Epithelial cell of prostate (primary cell): ENCODE measurements at regions not wholly inside any gene's neighbourhood (a gene's known extent, or its start where the extent isn't known, plus 50 kb on each side); places are given as distances from the start of the nearest gene placed in this dataset.

Source experiments
- DNase-seq: peaks from one replicate; pipeline ENCODE4 v3.0.0-alpha.2; 2011; ENCODE audit warnings: low read depth, low spot score
- H3K27ac ChIP-seq: fragments of 450-650 bp; 2 replicates; pipeline ENCODE4 v1.5.1; 2017; ENCODE audit warnings: mild to moderate bottlenecking

DNA sequence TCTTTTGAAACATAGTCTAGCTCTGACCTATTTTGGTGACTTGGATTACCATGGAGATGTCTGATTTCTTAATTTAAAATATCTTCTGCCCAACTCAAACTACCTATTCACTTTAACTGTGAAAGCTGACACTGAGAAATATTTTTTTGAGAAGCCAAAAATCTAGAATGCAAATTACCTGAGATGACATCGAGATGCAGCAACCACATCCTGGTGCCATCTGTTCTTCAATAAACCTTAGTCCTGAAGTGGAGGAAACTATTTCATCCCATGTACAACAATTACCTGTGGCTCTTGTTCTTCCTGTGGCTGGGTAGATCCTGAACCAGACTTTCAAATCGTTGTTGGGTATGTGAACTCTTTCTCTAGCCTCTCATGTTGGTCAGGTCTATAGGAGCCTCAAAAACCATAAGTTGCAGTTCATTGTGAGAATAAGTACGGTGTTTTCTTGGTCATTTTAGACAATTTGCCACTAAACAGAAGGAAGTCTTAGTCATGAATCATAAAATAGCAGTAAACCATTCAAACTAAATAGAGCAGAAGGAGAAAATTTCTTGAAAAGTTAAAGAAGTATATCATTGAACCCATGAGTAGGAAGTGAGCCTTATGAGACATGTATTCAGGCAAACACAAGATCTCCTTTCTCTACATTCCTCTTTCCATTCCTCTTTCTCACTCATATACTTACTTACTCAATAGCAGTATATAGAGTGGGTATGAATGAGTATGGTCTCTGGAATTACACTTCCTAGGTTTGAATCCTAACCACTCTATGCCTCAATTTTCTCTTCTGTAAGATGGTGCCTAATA, 176.0 kb downstream of the HMHB1 start:
- DNase-seq, result no peak
- H3K27ac ChIP-seq, result no peak overlapping the region

DNA sequence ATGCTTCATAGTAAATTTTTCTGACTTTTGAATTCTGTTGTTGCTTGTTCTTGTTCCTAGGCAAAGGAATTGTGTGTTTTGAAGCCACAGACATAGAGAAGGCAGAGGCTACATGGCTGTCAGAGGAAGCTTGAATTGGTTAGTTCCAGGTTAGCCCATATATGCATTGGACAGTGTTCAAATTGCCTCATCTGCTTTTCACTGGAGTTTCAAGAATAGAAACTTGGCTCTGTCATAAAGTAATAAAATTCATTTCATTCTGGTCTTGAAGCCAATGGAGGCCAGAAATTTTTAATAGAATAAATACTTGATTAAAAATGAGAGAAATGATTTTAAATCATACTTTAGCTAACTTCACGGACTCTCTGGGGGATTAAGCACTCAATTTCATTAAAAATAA, 178.0 kb downstream of the YIPF5 start:
- DNase-seq, result no peak
- H3K27ac ChIP-seq, result no peak overlapping the region

DNA sequence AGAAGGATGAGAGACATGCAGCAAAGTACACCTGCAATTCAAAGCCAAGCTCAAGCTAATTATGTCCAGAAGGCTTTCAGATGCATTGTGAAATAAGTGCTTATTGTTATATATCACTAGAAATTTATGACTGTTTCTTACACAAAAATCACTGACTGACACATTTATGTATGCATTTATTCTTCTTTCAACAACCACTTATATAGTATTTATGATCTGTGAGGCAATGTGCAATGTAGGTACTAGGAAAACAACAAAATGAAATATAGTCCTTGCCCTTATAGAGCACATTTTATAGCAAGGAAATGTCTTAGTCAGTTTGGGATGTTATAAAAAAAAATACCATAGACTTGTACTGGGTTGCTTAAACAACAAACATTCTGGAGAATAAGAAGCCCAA, 167.6 kb downstream of the YIPF5 start:
- no peak overlapping the region for H3K27ac ChIP-seq
- DNase-seq, result no peak

DNA sequence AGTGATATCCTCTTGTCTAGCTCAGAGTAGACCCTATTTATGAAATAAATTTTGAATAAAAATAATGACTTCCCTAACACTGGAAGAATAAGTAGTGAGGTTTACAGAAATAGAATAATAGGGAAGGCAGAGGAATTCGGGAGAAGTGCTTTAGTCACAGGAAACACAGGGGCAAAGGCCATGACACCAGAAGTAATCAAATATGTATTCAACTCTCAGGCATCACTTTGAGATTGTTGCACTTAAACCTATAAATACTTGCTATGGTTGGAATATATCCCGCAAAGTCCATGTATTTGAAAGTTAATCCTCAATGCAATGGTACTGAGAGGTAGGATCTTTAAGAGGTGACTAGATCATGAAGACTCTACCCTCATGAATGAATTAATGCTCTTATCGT, 166.8 kb downstream of the YIPF5 start:
- no peak for DNase-seq
- no peak overlapping the region for H3K27ac ChIP-seq

DNA sequence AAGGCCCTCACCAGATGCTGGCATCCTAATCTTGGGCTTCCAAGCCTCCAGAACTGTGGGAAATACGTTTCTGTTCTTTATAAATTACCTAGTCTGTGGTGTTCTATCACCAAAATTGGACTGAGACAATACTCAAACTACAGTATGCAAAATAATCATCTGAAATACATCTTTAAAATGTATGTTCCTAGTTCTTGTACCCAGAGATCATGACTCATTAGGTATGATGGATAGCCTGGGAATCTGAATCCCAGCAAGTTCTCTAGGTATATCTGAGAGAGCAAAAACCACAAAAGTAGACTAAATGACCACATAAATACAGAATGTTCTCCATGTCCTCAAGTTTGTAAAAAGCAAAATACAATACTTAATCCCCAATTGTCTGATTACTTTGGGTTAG, 166.3 kb downstream of the YIPF5 start:
- no peak for DNase-seq
- no peak overlapping the region for H3K27ac ChIP-seq

DNA sequence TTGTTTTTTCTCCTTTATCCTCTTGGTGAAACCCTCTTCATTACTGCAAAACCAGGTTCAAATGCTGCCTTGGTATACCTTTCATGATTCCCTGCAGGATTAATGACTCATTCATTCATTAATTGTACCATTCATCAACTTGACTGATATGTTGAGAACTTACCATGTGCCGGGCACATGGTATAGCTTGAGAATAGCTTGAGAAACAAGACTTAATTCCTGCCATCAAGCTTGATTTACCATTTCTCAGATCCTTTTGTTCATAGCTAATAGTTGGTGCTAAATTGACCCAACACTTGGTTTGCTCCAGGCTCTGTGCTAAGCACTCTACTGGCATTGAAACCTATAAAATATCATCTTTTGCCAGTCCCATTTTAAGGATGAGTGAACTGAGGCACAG, 165.7 kb downstream of the YIPF5 start:
- DNase-seq, result no peak
- no peak overlapping the region for H3K27ac ChIP-seq

DNA sequence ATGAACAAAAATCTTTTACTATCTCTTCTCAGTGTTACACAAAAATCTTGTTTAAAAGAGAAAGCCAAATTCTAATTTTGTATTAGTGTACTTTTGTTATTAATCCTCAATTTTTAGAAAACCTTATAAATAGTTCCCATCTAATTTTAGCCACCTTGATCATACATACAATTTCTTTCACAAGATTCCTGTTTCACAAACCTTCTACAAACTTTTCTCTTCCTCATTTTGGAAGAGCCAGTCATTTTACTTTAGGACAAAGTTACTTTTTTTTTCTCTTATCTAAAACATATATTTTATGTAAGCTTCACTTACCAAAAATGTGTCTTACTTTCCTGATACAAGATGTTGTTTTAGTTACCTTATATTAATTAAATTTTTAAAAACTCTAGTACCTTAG, 161.3 kb downstream of the YIPF5 start:
- H3K27ac ChIP-seq, result no peak overlapping the region
- no peak for DNase-seq

DNA sequence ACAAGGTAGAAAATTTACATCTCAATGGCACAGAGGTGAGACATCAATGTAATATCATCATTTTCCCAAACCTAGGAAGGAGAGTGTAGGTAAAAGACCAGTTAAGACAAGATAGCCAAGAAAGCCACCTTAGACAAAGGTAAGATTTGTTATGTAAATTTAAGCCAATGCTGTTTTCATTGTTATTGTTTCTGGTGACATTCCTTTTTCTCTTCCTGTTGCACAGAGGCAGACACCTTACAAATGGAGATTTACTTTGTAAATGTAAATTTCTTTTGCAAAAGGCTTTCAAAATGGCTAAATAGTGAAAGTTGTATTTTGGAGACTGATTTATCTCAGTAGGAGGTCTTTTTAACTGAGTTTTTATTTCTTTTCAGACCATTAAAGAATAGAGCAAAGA, 159.1 kb downstream of the YIPF5 start:
- no peak overlapping the region for H3K27ac ChIP-seq
- DNase-seq, result no peak

DNA sequence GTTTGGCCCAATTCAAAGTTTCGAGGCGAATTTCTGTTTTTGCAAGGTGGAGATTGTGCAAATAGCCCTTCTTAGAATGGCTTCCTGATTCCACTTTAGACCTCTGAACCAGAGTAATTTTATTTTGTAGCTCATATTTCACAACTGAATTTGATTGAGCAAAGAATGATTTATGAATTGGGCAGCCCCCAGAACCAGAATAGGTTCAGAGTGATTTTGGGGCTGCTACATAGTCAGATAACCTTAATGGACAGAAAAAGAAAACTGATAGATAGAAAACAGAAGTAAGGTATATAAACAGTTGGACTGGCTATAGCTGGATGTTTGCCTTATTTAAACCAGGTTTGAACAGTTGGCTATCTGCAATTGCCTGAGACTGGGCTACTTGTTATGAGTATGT, 156.6 kb downstream of the YIPF5 start:
- no peak overlapping the region for H3K27ac ChIP-seq
- DNase-seq, result no peak

DNA sequence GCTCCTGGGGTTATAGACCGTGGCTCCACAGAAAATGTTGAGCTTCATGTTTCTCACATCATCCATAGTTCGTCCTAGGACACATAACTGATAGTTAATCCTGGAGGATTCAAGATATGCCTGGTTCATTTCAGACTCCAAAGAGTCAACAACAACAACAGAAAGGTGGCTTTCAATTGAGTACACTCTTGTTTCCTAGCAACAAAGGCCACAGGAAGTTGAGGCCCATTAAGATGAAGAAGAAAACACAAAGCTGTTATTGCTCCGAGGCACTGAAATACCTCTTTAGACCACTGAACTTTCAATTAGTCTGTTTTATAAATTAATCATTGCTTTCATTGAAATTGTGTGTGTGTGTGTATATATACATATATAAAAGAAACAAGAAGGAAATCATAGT, 154.5 kb downstream of the YIPF5 start:
- H3K27ac ChIP-seq, result no peak overlapping the region
- no peak for DNase-seq

DNA sequence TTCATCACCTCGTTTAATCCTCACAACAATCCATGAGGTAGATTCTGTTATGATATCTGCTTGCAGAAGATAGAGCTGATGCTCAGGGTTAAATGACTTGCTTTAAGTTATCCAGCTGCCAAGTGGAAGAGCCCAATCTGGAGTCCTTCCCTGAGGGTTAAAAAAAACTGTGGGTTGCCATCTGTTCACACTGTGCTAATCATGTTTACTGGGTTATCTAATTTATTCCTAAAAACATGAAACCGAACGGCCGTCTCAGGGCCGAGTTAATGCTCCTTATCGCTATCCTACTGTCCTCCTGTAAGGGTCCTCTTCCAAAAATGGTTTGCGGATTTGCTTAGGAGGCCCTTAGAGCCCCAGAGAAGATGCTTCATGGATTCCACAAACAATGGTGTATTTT, 153.3 kb downstream of the YIPF5 start:
- H3K27ac ChIP-seq, result no peak overlapping the region
- no peak for DNase-seq

DNA sequence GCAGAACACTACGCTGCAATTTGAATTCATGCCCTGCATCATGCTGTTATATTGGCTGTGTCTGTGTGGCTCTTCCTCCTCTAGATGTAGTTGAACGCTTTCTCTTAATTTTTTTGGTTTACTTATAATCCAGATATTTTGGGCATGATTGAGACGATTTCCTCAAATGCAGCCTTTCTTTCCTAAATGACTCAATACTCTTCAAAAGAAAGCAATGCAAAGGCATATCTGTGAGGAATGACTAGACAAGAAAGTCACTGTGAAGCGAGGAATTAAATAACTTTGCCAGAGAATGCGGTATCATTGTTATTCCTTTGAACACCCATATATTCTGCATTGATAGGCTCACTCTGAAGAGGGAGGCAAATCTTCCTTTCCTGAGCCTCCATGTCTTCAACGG, 152.8 kb downstream of the YIPF5 start:
- H3K27ac ChIP-seq, result no peak overlapping the region

DNA sequence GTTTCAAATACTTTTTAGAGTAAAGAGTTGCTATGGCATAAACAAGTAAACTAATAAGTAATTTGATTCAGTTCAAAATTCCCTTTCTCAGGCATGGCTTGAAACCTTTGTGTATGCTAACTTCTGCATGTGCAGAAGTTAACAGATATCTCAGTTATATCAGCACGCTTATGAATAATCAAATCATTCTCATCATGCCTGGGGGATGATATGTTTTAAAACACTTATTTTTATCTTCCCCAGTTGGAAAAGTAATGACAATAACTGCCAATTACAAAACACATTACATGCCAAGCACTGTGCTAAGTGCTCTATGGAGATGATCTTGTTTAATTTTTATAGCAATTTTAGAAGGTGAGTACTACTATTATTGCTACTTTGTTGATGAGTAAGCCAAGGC, 146.4 kb downstream of the YIPF5 start:
- no peak overlapping the region for H3K27ac ChIP-seq
- no peak for DNase-seq

More for the DNA sequence above, 152.8 kb downstream of the YIPF5 start:
- DNase-seq, result no peak

DNA sequence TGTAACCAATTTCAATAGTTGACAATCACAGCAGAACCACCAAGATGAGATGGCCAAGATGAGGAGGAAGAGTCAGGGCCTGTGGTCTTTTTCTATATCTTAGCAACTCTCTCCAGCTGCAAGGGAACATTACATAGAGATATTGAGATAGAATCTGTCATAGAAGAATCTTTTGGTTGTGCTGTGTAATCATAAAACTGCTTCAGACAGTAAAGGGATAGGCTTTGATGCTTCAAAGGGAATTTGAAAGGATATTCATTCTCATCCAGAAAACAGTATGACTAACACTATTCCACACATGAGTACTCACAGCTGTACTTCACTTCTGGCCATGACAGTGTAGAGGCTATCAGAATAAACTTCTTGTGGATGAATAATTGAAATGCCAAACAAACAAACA, 145.9 kb downstream of the YIPF5 start:
- no peak for DNase-seq
- no peak overlapping the region for H3K27ac ChIP-seq

DNA sequence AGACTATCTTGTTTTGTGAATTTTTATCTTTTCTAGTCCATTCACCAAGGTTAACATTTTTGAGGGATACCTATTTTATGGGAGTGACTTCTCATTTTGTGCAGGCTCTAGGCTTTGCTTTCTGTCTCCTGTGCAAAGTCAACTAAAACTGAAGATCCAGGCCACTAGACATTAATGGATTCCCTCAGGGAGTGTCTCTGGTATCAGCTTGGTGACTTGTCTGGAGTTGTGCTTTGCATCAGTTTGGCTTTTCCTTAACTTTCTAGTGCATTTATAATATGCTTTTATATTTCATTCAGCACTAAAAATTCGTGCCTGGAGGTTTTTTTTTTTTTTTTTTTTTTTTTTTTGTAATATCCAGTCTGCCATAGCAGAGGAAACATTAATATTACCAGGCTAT, 144.2 kb downstream of the YIPF5 start:
- DNase-seq, result no peak
- no peak overlapping the region for H3K27ac ChIP-seq

DNA sequence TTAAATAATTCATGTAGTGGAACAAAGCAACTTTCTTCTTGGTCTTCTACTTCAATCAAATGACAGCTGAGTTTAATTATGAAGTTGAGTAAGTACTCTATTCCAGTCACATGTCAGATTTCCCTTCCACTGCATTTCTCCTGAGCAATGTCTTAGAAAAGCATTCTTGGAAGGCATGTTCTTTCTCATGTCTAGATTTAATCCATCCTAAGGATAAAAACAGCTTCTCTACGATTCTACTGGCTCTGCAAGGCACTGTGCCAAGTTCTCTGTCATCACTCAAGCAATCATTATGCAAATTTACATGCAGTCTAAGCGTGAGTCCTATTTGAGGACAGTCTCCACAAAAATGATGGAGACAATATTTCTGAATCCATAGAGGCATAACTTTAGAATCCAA, 142.4 kb downstream of the YIPF5 start:
- DNase-seq, result no peak
- no peak overlapping the region for H3K27ac ChIP-seq

DNA sequence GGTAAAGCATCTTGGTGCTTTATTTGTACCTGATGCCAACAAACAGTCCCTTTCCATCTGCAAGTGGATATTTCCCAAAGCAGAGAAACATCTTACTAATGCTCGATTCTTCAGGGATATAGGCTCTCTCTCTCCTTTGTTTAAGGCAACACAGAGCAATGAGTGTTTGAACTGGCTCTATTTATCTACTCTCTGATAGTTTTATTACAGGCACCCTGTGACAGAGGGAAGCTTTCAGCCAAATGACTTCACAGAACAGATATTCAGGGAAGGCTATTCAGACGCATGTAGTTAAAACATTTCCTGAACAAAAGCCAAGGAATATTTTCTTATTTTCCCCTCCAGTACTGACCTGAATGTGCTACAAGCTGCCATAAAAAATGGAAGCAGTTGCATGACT, 141.8 kb downstream of the YIPF5 start:
- no peak for DNase-seq
- H3K27ac ChIP-seq, result no peak overlapping the region

DNA sequence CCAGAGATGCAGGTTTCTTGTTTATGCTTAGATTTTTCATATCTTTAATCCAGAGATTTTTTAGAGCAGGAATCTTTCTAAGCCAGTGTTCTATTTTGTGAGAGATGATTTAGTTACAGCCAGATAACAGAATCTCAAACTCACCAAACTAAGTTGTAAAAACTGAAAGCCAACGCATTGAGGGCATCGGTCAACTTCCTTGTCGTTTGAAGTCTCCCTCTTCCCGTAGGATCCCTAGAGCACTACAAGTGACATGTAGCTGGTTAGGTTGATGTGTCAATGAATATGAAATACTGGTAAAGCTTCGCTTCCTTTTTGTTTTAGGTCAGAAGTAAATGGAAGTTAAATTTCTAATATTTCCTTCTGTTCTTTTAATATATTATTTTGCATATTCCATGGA, 139.6 kb downstream of the YIPF5 start:
- no peak overlapping the region for H3K27ac ChIP-seq
- DNase-seq, result no peak

DNA sequence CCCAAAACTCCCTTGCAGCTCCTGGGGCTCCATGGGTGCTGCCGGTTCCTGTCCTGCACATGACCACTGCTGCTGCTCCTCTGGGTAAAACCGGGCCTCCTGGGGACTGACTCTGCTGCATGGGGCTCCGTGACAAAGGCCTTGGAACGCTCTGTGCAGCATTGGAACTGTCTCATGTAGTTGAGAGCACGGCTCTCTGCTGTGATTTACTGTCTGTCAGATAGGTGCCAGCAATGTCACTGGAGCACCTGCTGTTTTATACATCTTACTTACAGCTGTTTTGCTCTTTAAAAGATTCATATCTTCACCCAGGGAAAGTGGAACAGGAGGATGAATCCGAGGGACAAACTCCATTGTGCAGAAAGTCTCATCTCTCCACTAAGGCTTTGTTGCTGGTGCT, 138.1 kb downstream of the YIPF5 start:
- DNase-seq, result no peak
- no peak overlapping the region for H3K27ac ChIP-seq

DNA sequence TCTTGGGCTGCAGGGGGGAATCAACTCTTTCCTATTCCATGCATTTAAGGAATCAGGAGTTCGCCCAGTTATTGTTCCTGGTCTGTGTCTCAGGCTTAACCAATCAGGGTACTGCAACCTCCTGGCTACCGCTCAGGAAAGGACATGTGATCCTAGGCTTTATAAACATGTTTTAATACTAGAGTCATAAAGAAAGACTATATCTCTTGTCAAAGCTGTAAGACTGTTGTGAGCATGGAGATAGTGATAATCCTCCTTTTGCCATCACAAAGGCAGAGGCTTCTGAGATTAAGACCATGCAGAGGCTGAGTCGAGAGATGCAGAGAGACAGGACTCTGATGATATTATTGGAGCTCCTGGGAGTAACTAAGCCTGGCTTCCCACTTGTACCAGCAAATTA, 137.0 kb downstream of the YIPF5 start:
- no peak for DNase-seq
- H3K27ac ChIP-seq, result no peak overlapping the region

DNA sequence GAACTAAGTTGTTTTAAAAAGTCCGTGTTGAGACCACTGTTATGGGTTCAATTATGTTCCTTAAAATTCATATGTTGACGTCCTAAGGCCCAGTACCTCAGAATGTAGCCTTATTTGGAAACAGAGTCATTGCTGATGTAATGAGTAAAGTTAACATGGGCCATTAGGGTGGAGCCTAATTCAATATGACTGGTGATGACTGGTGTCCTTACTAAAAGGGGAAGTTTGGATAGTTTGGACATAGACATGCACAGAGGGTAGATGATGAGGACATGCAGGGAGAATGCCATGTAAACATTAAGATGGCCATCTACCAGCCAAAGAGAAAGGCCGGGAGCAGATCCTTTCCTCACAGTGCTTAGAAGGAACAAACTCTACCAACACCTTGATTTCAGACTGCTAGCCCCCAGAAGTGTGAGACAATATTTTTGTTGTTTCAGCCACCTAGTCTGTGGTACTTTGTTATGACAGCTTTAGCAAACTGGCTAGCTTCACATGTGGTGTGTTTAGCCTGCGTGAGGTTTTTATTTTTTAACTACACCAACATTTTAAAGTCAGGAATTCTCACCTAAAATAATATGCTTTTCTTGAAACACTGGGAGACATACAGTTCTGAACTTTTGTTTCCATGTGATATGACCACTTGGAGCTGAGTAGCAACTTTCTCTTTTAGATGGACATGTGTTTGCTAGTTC, 135.3 kb downstream of the YIPF5 start:
- no peak overlapping the region for H3K27ac ChIP-seq
- no peak for DNase-seq

DNA sequence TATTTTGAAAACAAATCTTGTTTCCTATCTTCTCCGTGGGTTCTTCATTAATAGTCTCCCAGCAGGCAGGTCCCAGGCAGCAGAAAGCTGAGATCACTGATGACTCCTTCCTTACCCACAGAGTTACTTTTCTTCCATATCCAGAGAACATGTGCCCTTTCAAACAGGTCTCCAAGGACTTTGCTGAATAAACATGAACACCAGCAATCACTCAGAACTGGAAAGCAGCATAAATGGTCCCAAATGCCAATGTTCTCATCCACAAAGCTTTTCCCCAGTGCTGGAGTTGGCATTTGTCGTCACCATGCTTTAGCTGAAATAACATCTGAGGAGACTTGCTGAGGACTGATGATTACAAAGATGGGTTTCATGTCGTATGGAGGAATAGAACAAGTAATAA, 134.0 kb downstream of the YIPF5 start:
- no peak for DNase-seq
- no peak overlapping the region for H3K27ac ChIP-seq
